ENCODE measurements at regions not wholly inside any gene's neighbourhood (a gene's known extent, or its start where the extent isn't known, plus 50 kb on each side); places are given as distances from the start of the nearest gene placed in this dataset.

DNA sequence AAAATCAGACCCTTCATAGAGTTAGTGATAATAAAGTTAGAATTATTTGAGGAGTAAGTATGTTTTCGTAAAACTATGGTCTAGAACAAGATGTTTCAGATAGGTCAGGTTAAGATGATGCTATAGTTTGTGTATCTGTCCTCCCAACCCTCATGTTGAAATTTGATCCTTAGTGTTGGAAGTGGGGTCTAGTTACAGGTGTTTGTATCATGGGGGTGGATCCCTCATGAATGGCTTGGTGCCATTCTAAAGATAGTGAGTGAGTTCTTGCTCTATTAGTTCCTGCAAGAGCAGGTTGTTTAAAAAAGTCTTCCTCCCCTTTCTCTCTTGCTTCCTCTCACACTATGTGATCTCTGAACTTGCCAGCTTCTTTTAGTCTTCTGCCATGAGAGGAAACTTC is 707.3 kb upstream of the FOXG1 start:
- no peak overlapping the region for H3K4me3 ChIP-seq (ENCODE audit: low read depth, low read length)
- TF ChIP-seq CTCF (IDR thresholded peaks at IDR 0.05; ENCODE audit: low read depth, low read length, missing control alignments), result no peak
- in situ Hi-C loops (cut with HindIII; ENCODE audit: low sequenced_read_pairs), result no loop called here
- no peak for DNase-seq (ENCODE audit: low read depth)

- no peak for TF ChIP-seq CTCF (IDR thresholded peaks at IDR 0.05; ENCODE audit: low read depth, low read length, missing control alignments)
- no peak for DNase-seq (ENCODE audit: low read depth)
- H3K4me3 ChIP-seq (ENCODE audit: low read depth, low read length), result no peak overlapping the region
- in situ Hi-C loops (cut with HindIII; ENCODE audit: low sequenced_read_pairs), result no loop called here
Observed at GRCh38 chr14:28061006-28061405, 705.6 kb upstream of the FOXG1 start.

DNA sequence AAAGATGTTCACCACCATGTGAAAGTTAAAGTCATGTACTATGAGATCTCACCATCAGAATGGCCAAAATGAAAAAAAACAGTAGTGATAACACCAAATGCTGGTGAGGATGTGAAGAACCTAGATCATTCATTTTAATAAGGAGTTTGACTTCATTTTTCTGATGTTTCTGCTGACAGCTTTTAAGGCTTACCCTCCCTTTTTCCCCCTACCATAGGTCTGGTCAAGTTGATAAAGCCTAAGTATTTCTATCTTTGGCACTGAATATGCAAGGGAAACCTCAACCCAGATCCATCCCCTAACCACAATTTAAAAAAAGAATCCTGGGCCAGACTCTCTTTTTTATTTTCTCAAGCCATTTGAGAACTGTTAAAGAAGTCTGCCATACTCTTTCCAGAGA is 689.6 kb upstream of the FOXG1 start:
- in situ Hi-C loops (cut with HindIII; ENCODE audit: low sequenced_read_pairs), result no loop called here
- DNase-seq (ENCODE audit: low read depth), result no peak
- TF ChIP-seq CTCF (IDR thresholded peaks at IDR 0.05; ENCODE audit: low read depth, low read length, missing control alignments), result no peak
- no peak overlapping the region for H3K4me3 ChIP-seq (ENCODE audit: low read depth, low read length)

GRCh38 chr14:28083389-28083788 is 683.2 kb upstream of the FOXG1 start:
- no peak overlapping the region for H3K4me3 ChIP-seq (ENCODE audit: low read depth, low read length)
- no peak for TF ChIP-seq CTCF (IDR thresholded peaks at IDR 0.05; ENCODE audit: low read depth, low read length, missing control alignments)
- DNase-seq (ENCODE audit: low read depth), result no peak
- in situ Hi-C loops (cut with HindIII; ENCODE audit: low sequenced_read_pairs), result no loop called here

DNA sequence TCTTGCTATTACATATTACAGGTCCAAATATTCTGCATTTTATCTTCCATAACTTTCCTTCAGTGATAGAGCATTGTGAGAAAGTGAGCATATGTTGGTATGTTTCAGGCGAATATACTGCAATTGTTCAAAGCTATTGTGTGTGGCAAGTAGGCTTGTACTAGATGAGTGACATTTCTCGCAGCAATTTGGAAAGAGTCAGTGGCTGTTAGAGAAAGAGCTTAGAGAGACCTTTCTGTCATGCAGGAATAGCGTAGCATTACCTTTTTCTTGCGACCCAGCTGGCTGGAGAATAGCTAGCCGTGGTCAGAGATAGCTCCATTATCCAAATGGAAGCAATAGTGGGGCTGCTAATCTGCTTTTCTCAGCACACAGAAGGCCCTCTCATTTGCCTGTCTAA is 678.5 kb upstream of the FOXG1 start:
- no peak for DNase-seq (ENCODE audit: low read depth)
- in situ Hi-C loops (cut with HindIII; ENCODE audit: low sequenced_read_pairs), result no loop called here
- H3K4me3 ChIP-seq (ENCODE audit: low read depth, low read length), result no peak overlapping the region
- no peak for TF ChIP-seq CTCF (IDR thresholded peaks at IDR 0.05; ENCODE audit: low read depth, low read length, missing control alignments)

GRCh38 chr14:28097585-28097984 is 669.0 kb upstream of the FOXG1 start:
- no peak overlapping the region for H3K4me3 ChIP-seq (ENCODE audit: low read depth, low read length)
- DNase-seq (ENCODE audit: low read depth), result no peak
- in situ Hi-C loops (cut with HindIII; ENCODE audit: low sequenced_read_pairs), result no loop called here
- TF ChIP-seq CTCF (IDR thresholded peaks at IDR 0.05; ENCODE audit: low read depth, low read length, missing control alignments), result no peak

DNA sequence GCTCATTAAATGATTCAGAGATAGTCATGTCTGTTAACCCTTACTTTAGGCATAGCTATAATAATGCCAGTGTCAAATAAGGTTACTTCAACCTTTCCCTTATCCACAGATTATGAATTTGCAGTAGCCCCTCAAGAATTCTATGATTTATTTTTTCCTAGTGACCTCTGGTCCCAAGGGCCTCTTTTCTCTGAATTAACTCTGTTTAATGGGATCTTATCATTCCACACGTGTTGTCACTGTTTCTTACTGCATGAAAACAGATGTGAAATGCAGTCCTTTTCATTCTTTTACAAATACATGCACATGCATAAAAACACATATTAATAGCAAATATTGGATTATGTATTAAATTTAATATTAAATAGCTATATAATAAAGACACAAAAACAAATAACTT is 667.7 kb upstream of the FOXG1 start:
- no peak overlapping the region for H3K4me3 ChIP-seq (ENCODE audit: low read depth, low read length)
- TF ChIP-seq CTCF (IDR thresholded peaks at IDR 0.05; ENCODE audit: low read depth, low read length, missing control alignments), result no peak
- in situ Hi-C loops (cut with HindIII; ENCODE audit: low sequenced_read_pairs), result no loop called here
- no peak for DNase-seq (ENCODE audit: low read depth)
